KOPT-K1 (cell line): ENCODE measurements at regions not wholly inside any gene's neighbourhood (a gene's known extent, or its start where the extent isn't known, plus 50 kb on each side); places are given as distances from the start of the nearest gene placed in this dataset.

Experiments used
- H3K27ac ChIP-seq: fragments of 200-600 bp; sonication (generic); 2 replicates; pipeline ENCODE4 v1.5.1; 2016; ENCODE audit warnings: antibody characterized with exemption, mild to moderate bottlenecking, low read depth, low read length; ENCODE audit not compliant: poor library complexity, severe bottlenecking
- H3K36me3 ChIP-seq: fragments of 200-600 bp; sonication (generic); 2 replicates; pipeline ENCODE4 v1.5.1; 2017; ENCODE audit warnings: antibody characterized with exemption, mild to moderate bottlenecking, low read length, moderate library complexity; ENCODE audit not compliant: insufficient read depth
- H3K9me3 ChIP-seq: fragments of 200-600 bp; sonication (generic); 2 replicates; pipeline ENCODE4 v1.5.1; 2017; ENCODE audit warnings: antibody characterized with exemption, low read length, mild to moderate bottlenecking; ENCODE audit not compliant: insufficient read depth, poor library complexity, severe bottlenecking

DNA sequence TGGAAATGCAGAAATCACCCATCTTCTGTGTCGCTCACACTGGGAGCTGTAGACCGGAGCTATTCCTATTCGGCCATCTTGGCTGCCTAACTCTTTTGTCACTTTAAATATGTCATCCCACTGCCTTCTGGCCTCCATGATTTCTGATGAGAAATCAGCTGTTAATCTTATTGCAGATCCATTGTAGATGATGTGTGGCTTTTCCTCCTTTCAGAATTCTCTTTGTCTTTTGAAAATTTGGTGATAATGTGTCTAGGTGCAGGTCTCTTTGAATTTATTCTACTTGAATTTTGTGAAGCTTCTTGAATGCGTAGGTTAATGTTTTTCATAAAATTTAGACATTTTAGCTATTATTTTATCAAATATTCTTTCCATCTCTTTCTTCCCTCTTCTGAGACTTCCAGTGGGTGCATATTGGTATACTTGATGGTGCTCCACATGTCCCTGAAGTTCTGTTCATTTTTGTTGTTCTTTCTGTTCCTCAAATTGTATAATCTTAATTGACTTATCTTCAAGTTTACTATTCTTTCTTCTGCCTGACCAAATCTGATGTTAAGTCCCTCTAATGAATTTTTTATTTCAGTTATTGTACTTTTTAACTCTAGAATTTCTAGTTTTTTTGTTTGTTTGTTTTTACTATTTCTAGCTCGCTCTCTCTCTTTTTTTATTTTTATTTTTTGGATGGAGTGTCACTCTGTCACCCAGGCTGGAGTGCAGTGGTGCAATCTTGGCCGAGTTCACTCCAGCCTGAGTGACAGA lies 90.8 kb upstream of the DLX2 start:
- Histone ChIP-seq H3K36me3 (no peaks in the 10 kb centered on the region), H3K27ac (no peak overlapping the region), H3K9me3 (peaks cover 34% of the 10 kb centered on the region)

DNA sequence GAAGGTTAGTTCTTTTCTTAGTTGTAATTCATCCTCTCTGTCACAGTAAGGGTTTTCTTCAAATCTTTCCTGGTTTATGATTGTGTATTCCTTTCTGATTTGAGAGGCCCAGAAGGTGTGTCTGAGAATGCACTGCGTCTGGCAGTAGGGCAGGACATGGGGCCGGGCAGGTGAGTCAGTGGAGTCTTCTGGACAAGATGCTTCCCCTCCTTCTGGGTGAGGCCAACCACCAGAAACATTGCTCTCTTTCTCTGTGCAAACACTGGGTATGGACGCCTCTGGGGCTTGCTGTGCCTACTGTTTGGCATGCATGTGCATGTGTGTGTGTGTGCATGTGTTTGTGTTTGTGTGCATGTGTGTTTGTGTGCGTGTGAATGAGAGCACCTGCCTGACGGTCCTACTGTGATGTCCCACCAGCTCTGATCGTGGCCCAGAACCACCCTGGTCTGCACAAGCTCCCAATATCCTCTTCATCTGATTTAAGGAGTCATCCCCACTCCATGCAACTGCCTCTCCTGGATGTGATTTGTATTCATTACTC lies 93.2 kb upstream of the DLX2 start:
- no peak overlapping the region for H3K27ac ChIP-seq
- no peaks in the 10 kb centered on the region for H3K36me3 ChIP-seq
- peaks cover 54% of the 10 kb centered on the region for H3K9me3 ChIP-seq

DNA sequence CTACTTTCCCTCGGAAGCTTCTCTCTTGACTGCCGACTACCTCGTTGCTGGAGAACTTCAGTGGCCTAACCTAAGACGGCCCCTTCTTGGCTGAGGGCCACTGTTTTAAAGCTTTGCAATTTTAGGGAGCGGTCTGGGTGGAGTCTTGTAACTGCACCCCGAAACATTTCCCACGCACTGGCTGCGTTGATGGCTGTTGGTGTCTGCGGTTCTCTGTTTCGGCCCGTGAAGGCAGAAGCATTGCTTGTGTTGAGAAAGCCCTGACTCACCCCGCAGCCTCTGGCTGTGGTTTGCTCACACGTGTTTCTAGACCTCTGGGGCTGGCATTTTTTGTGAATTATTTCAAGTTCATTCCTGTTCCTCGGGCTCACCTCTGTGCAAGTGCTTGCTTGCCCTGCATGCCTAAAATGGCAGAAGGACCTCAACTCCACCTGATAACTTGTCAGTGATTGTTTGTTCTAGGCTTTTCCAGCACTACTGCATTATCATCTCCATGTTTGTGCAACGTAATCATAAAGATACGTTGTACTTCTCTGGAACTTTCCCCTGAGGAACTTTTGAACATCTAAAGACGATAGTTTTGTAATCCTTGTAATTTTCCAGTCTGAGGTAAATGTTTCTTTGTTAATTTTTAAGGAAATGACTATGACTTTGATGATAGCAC lies 94.2 kb upstream of the DLX2 start:
- H3K27ac ChIP-seq = no peak overlapping the region
- H3K9me3 ChIP-seq = peaks cover 54% of the 10 kb centered on the region
- no peaks in the 10 kb centered on the region for H3K36me3 ChIP-seq

DNA sequence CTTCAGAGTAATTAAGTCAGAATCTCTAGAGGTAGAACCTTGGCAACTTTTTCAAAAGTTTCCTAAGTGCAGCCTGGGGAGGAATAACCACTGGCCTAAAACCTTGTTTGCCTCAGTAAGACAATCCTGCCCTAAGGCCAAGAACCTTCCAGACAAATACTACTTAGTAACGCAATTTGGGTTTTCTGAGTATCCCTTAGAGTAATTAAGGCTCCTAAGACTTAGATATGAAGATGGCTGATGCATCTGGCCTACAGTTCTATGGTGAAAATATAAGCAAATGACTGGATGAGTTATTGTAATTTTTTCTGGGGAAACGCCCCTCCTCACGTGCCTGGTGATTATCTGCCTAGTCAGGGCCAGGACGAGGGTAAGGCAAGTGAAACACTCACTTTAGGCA lies 95.7 kb upstream of the DLX2 start:
- Histone ChIP-seq H3K36me3 (no peaks in the 10 kb centered on the region), H3K9me3 (peaks cover 48% of the 10 kb centered on the region), H3K27ac (no peak overlapping the region)

DNA sequence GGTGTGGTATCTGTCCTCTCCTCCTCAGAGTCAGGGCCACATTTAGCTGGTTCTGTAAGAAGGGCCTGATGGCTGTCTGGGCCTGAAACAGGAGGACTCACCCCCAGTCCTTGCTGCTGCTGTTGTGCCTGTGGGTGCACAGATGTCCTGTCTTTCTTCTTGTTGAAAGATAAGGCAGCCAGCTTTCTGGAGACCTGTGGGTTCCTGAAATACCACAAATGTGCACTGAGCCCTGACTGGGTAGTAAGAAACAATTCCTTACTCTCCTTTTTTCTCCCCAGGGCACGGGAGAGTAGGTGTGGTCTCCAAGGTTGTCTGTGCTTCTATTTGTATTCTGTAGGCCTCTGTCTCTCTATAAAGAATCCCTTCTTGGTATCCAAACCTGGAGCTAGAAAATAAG lies 96.2 kb upstream of the DLX2 start:
- no peaks in the 10 kb centered on the region for H3K36me3 ChIP-seq
- peaks cover 42% of the 10 kb centered on the region for H3K9me3 ChIP-seq
- no peak overlapping the region for H3K27ac ChIP-seq

DNA sequence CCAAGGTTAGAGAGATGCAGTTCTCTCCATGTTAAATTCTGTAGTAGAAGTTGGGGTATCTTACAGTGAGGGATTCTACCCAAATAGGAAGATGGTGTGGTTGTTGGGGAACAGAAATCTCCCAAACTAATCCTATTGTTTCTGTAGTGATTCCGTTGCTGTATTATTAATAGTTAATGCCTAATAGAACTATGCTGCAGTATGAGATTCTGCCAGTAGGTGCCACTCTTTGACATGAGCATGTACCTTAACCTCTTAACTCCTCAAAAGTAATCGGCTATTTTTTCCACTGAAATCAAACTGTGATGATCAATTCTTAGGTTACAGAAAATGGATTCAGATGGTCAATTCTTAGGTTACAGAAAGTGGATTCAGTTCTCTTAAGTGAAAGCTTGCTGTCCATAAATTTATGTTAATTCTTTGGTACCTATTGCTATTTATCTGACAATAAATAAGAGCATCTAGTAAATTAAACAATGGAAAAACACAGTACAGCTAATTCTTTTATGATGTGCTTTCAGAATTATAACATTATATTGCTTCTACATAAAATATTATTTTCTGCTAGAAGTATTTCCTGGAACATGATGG lies 97.9 kb upstream of the DLX2 start:
- H3K9me3 ChIP-seq = peaks cover 30% of the 10 kb centered on the region
- H3K36me3 ChIP-seq = no peaks in the 10 kb centered on the region
- H3K27ac ChIP-seq = no peak overlapping the region

DNA sequence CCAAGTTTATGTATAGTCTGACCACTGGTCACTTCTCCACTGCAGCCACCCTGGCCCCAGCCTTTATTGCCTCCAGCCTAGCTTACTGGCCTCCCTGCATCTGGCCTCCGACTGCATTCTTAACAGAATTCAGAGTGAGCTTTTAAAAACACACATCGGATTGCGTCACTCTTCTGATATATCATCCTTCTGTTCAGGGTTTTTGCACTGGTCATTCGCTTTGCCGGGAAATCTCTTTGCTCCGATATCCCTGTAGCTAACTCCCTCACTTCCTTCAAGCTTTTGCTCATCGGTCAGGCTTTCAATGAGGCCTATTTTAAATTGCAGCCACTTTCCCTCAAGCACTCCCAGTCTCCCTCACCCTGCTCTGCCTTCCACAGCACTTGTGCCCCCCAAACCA lies 101.6 kb upstream of the DLX2 start:
- peaks cover 14% of the 10 kb centered on the region for H3K9me3 ChIP-seq
- H3K27ac ChIP-seq = no peak overlapping the region
- no peaks in the 10 kb centered on the region for H3K36me3 ChIP-seq

DNA sequence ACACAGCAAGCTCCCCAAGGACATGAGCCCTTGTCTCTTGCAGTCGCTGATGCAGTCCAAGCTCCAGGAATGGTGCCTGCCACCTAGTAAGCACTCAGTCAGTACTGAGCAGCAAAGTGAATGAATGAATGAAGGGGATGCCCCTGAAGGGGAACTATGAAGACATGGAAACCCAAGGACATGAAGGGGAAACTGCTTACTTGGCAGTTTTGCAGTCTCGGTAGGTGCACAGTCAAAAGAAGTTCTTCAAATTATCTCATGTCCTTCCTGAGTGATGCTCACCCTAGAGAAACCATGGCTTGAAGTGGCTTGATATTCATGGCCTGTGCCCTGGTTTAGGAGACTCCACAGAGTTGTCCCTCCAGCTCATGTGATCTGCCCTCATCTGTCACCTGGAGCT lies 102.1 kb upstream of the DLX2 start:
- Histone ChIP-seq H3K36me3 (no peaks in the 10 kb centered on the region), H3K27ac (no peak overlapping the region), H3K9me3 (peaks cover 10% of the 10 kb centered on the region)

- no peaks in the 10 kb centered on the region for H3K36me3 ChIP-seq
- no peak overlapping the region for H3K27ac ChIP-seq
- peaks cover 4% of the 10 kb centered on the region for H3K9me3 ChIP-seq
Observed at GRCh38 chr2:172205292-172205691, 102.6 kb upstream of the DLX2 start.

DNA sequence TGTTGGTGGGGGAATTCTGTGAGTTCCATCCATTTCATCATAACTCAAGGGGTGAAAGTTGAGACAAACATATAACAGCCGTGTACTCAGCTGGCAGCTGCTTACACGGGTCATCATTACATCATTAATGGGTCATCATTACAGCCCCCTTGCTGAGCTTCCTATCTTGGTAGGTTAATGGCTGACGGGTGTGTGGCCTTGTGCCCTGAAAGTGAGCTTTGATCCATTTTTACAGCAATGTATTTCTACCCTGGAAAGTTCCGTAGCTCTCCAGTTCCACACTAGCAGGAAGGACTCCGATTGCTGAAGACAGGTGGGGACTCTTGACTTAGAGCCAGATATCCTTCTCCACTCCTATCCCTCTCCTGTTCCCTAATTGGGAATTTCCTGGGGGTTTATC lies 105.2 kb upstream of the DLX2 start:
- Histone ChIP-seq H3K36me3 (no peaks in the 10 kb centered on the region), H3K27ac (no peak overlapping the region)

DNA sequence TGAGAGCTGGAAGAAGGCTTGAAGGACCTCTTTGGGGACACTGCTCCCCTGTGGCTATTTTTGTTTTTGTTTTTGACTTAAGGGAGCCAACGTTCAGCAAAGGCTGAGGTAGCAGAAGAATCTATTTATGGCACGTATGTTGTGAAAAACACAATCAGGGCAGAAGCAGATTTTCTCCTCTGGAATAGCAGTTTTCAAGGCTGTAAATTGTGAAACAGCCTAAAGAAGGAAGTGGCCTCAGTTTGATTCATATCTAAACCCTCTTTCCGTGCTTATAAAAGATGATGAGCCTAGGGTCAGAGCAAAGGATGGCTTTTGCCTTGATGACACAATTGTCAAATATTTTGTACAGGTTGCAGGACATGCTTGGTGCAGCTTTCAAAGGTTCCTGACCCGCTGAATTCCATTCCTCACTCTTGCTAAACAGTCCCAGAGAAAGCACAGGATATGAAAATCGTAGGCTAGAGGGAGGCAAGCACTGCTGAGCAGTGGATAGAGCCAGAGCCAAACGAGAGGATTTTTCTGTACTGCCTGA lies 106.2 kb upstream of the DLX2 start:
- Histone ChIP-seq H3K36me3 (no peaks in the 10 kb centered on the region), H3K27ac (no peak overlapping the region)

More for the DNA sequence above, 105.2 kb upstream of the DLX2 start:
- no peaks in the 10 kb centered on the region for H3K9me3 ChIP-seq

DNA sequence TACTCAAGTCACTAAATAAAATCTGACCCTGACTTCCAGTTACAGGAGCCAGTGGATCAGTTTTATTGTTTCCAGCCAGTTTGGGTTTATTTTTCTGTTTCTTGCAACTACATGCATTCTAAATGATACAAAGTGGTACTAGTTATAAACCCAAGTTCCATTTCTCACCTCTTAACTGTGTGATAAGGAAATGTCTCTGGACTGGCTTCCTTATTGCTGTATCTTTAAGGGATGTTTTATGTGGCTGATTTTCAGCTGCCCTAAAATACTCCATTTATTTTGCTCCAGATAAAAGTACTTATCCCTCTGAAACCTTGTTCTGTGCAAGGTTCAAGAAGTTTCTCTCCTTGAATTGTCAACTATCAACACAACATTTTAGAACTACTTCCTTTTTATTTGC lies 107.9 kb upstream of the DLX2 start:
- Histone ChIP-seq H3K36me3 (no peaks in the 10 kb centered on the region), H3K9me3 (no peaks in the 10 kb centered on the region), H3K27ac (no peak overlapping the region)

More for the DNA sequence above, 106.2 kb upstream of the DLX2 start:
- H3K9me3 ChIP-seq = no peaks in the 10 kb centered on the region

DNA sequence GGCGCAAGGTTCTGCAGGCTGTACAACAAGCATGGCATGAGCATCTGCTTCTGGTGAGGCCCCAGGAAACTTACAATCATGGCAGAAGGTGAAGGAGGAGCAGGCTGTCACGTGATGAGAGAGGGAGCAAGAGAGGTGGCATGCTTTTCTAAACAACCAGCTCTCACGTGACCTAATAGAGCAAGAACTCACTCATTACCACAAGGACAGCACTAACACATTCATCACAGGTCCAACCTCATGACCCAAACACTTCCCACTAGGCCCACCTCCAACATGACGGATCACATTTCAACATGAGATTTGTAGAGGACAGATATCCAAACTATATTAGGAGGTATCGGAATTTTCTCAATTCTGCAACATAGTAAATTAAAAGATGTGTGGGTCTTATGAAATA lies 108.8 kb upstream of the DLX2 start:
- Histone ChIP-seq H3K27ac (no peak overlapping the region), H3K36me3 (no peaks in the 10 kb centered on the region), H3K9me3 (no peaks in the 10 kb centered on the region)

GRCh38 chr2:172213116-172213860 lies 110.6 kb upstream of the DLX2 start:
- Histone ChIP-seq H3K27ac (no peak overlapping the region), H3K36me3 (no peaks in the 10 kb centered on the region), H3K9me3 (no peaks in the 10 kb centered on the region)

DNA sequence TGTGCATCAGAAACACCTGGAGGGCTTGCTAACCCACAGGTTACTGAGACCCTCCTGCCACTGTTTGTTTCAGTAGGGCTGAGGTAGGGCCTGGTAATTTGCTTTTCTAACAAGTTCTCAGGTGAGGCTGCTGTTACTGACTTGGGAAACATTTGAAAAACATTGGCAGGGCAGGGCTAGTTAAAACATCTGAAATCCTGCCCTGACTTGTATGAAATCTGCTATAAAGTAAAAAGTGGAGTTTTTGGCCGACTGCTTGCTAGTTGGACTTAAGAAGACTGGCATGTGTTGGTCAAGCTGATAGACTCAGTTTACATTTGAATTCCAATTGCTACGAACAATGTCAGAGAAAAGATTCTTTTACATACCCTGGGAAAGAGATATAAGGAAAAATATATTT lies 111.6 kb upstream of the DLX2 start:
- Histone ChIP-seq H3K27ac (no peak overlapping the region), H3K9me3 (no peaks in the 10 kb centered on the region), H3K36me3 (no peaks in the 10 kb centered on the region)
